AG08395 (cell line): ENCODE measurements at regions not wholly inside any gene's neighbourhood (a gene's known extent, or its start where the extent isn't known, plus 50 kb on each side); places are given as distances from the start of the nearest gene placed in this dataset.

Experiments
- DNase-seq: peaks from one replicate; pipeline ENCODE4 v3.0.0; 2012; ENCODE audit warnings: mixed read lengths, low spot score

- no peak for DNase-seq
Observed at GRCh38 chr6:126091466-126091865, 105.1 kb downstream of the TRMT11 start.

DNA sequence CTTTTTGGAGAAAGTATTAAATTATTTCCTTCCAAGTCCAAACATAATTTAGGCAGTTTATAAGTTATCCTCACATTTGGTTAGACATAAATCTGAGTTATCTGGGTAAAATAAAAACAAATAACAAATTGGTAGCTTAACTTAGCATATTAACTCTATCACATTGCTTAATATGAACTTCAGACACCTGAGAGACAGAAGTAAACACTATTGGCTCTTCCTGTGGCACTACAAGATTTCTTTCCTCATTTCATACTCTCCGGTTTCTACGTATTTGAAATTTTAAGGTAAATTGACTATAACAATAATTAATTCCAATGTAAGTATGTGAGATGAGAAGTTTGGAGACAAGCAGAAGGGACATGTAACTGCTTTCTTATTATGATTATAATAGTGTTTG, 106.8 kb downstream of the TRMT11 start:
- no peak for DNase-seq

GRCh38 chr6:126094411-126094810, 108.1 kb downstream of the TRMT11 start:
- no peak for DNase-seq

DNA sequence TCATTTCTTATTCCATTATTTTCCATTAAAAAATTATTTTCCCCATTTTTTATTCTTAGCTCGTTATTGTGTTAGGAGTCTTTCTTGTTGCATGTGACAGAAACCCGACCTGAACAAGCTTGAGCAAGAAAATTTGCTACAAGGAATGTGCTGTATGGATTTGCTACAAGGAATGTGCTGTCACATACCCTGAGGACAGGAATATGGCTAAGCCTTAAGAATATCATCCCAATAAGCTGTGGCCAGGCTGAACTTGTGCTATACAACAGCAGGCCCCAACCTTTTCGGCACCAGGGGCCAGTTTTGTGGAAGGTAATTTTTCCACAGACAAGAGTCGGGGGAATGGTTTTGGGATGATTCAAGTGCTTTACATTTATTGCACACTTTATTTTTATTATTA, 114.0 kb downstream of the TRMT11 start:
- DNase-seq: no peak

DNA sequence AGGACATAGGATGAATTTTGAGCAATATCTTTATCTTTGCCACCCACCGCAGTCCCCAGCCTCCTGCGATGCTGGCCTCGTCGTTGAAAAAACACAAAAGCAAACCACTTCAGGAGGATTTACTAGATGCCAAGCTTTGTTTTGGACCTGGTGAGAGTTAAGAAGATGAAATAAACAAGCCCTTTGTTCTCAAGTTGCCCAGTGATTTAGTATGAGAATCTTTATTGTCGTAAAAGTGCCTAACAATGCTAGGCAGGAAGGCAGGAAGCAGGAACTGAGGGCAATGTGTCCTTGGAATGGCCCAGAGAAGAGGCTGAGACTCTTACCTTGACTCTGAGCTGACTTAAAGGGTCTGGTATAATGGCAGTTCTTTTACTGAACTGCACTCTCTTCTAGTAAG, 116.0 kb downstream of the TRMT11 start:
- no peak for DNase-seq

- DNase-seq: no peak
Observed at GRCh38 chr6:126103993-126104392, 117.7 kb downstream of the TRMT11 start.

GRCh38 chr6:126107475-126108166, 121.3 kb downstream of the TRMT11 start:
- no peak for DNase-seq

- no peak for DNase-seq
Observed at GRCh38 chr6:126110512-126111270, 124.4 kb downstream of the TRMT11 start.

- DNase-seq: no peak
Observed at GRCh38 chr6:126111327-126111726, 125.0 kb downstream of the TRMT11 start.

- DNase-seq: no peak
Observed at GRCh38 chr6:126112171-126112632, 125.9 kb downstream of the TRMT11 start.

- DNase-seq: no peak
Observed at GRCh38 chr6:126113261-126113660, 126.9 kb downstream of the TRMT11 start.

DNA sequence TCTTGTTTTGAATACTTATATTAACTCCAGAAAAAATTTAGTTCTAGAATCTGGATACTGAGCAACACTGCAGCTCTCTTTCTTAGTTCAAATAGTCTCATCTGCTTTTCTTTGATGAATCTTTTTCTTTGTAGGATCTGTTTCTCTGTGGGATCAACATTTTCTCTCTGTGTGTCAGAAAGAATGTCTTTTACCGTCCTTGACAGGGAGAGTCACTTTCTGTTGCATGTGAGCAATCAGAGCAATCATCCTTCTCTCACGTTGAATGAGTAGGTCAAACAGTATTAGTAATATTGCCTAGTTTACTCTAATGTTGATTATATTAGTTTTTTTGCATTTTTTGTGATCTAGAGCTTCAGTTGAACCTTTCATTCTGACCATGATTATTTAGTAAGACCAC, 130.9 kb downstream of the TRMT11 start:
- DNase-seq: peak; percentile 45

- no peak for DNase-seq
Observed at GRCh38 chr6:126118058-126118755, 131.9 kb downstream of the TRMT11 start.

GRCh38 chr6:126118936-126119335, 132.6 kb downstream of the TRMT11 start:
- DNase-seq: no peak

DNA sequence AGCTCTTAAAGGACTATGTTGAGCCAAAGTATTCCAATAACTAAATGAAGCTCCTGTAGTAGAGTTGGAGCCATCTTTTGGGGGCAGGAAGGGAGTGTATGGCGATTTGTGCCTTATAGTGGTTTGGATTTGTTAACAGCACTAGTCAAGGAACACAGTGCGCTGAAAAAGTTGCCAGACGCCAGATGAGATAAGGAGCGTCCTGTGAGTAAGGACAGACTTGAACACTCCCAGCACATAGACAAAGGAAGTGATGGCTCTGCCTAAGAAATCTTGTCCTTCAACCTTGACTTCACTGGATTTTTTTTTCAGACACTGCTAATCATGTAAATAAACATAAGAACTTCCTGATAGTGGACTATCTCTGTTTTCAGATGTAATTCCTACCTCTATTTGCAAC, 136.9 kb downstream of the TRMT11 start:
- DNase-seq: no peak

DNA sequence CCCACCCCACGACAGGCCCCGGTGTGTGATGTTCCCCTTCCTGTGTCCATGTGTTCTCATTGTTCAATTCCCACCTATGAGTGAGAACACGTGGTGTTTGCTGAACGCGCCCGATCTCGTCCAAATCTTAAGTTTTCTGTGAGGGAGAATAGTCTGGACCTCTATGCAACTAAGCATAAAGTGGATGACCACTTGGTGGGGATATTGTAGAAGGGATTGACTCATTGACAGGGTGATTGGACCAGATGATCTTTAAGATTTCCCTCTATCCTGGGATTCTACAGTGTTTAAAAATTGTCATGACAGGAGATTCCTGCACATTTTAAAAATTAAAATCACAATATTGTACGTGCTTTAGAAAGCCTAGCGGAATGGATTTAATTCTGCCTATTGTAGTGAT, 141.3 kb downstream of the TRMT11 start:
- DNase-seq: peak; percentile 8

DNA sequence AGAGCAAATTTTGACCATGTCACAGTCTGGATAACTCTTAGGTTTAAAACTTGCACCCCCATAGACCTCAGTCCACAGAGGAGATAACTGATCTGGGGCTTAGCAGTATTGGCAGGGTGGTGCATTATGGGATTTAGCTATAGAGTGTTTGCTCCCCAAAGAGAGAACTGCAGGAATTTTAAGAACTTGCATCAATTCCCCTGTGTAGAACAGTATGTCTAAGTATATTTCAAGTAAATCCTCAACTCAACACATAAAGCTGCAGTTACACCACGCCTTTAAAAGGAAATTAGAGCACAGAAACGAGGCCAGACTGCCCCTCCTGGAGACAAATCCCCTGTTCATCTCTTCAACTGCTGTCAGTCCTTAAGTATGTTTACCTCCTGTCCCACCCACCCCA, 144.9 kb downstream of the TRMT11 start:
- DNase-seq: no peak

DNA sequence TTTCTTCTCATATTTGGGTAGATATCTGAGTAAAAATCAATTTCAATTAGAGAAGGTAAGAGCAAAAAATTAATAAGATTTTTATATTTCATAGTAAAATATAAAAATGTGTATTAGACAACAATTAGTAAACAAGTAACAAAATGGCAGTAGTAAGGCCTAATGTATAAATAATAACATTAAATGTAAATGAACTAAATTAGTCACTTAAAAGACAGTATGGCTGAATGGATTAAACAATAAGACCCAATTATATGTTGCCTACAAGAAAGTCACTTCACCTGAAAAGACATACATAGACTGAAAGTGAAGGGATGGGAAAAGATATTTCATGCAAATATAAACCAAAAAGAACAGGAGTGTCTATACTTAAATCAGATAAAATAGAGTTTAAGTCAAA, 147.6 kb downstream of the TRMT11 start:
- no peak for DNase-seq

- DNase-seq: no peak
Observed at GRCh38 chr6:126134491-126134890, 148.2 kb downstream of the TRMT11 start.

- no peak for DNase-seq
Observed at GRCh38 chr6:126140015-126140414, 153.7 kb downstream of the TRMT11 start.

GRCh38 chr6:126143761-126144251, 157.5 kb downstream of the TRMT11 start:
- no peak for DNase-seq

GRCh38 chr6:126145351-126145750, 159.0 kb downstream of the TRMT11 start:
- DNase-seq: no peak

GRCh38 chr6:126147291-126147815, 161.0 kb downstream of the TRMT11 start:
- DNase-seq: no peak
